Endometrial microvascular endothelial cells (primary cell): ENCODE measurements at regions not wholly inside any gene's neighbourhood (a gene's known extent, or its start where the extent isn't known, plus 50 kb on each side); places are given as distances from the start of the nearest gene placed in this dataset.
"Not testable (repeated sequence)": the region's sequence is repeated elsewhere in the genome, so short reads cannot be mapped to it uniquely, and the experiment has no call there.

Experiments used
- in situ Hi-C: cut with HindIII; loops from 2 replicates; pipeline ENCODE4 v1.10.0; 2017; ENCODE audit warnings: low sequenced_read_pairs, low pct_unique_long_range_greater_than_20kb; ENCODE audit errors: inconsistent ontology term

GRCh38 chr21:16460936-16461335, 731.2 kb downstream of the USP25 start:
- in situ Hi-C loops: no loop called here

- in situ Hi-C loops: not testable (repeated sequence)
Measured at GRCh38 chr21:16464211-16464889, 734.6 kb downstream of the USP25 start.

GRCh38 chr21:16468184-16468583, 738.4 kb downstream of the USP25 start:
- in situ Hi-C loops: no loop called here

- in situ Hi-C loops: no loop called here
Measured at GRCh38 chr21:16473988-16474387, 744.2 kb downstream of the USP25 start.

- in situ Hi-C loops: no loop called here
Measured at GRCh38 chr21:16476056-16476825, 746.5 kb downstream of the USP25 start.

- in situ Hi-C loops: no loop called here
Measured at GRCh38 chr21:16488042-16488441, 758.3 kb downstream of the USP25 start.

- in situ Hi-C loops: no loop called here
Measured at GRCh38 chr21:16492356-16492755, 762.6 kb downstream of the USP25 start.

GRCh38 chr21:16492892-16493291, 763.1 kb downstream of the USP25 start:
- in situ Hi-C loops: no loop called here

- in situ Hi-C loops: no loop called here
Measured at GRCh38 chr21:16496609-16497008, 766.8 kb downstream of the USP25 start.

- in situ Hi-C loops: no loop called here
Measured at GRCh38 chr21:16500271-16500670, 770.5 kb downstream of the USP25 start.

GRCh38 chr21:16502273-16502672, 772.5 kb downstream of the USP25 start:
- in situ Hi-C loops: no loop called here

- in situ Hi-C loops: no loop called here
Measured at GRCh38 chr21:16502897-16503296, 773.1 kb downstream of the USP25 start.

- in situ Hi-C loops: no loop called here
Measured at GRCh38 chr21:16504281-16504680, 774.5 kb downstream of the USP25 start.

GRCh38 chr21:16504766-16505165, 775.0 kb downstream of the USP25 start:
- in situ Hi-C loops: no loop called here

- in situ Hi-C loops: no loop called here
Measured at GRCh38 chr21:16509476-16509875, 779.7 kb downstream of the USP25 start.

GRCh38 chr21:16514316-16514715, 784.5 kb downstream of the USP25 start:
- in situ Hi-C loops: no loop called here

- in situ Hi-C loops: no loop called here
Measured at GRCh38 chr21:16517383-16517782, 787.6 kb downstream of the USP25 start.

GRCh38 chr21:16519036-16519435, 789.3 kb downstream of the USP25 start:
- in situ Hi-C loops: no loop called here

- in situ Hi-C loops: no loop called here
Measured at GRCh38 chr21:16519644-16520043, 789.9 kb downstream of the USP25 start.

GRCh38 chr21:16522548-16522947, 792.8 kb downstream of the USP25 start:
- in situ Hi-C loops: no loop called here
